ENCODE measurements at regions not wholly inside any gene's neighbourhood (a gene's known extent, or its start where the extent isn't known, plus 50 kb on each side); places are given as distances from the start of the nearest gene placed in this dataset.

- TF ChIP-seq POLR2A (IDR thresholded peaks at IDR 0.05; ENCODE audit: low read depth, low read length) (no peak), JUN (IDR thresholded peaks at IDR 0.05; ENCODE audit: borderline replicate concordance, insufficient read depth, insufficient read length, low read depth) (no peak)
- TF ChIP-seq, protein P1, sequence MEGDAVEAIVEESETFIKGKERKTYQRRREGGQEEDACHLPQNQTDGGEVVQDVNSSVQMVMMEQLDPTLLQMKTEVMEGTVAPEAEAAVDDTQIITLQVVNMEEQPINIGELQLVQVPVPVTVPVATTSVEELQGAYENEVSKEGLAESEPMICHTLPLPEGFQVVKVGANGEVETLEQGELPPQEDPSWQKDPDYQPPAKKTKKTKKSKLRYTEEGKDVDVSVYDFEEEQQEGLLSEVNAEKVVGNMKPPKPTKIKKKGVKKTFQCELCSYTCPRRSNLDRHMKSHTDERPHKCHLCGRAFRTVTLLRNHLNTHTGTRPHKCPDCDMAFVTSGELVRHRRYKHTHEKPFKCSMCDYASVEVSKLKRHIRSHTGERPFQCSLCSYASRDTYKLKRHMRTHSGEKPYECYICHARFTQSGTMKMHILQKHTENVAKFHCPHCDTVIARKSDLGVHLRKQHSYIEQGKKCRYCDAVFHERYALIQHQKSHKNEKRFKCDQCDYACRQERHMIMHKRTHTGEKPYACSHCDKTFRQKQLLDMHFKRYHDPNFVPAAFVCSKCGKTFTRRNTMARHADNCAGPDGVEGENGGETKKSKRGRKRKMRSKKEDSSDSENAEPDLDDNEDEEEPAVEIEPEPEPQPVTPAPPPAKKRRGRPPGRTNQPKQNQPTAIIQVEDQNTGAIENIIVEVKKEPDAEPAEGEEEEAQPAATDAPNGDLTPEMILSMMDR (IDR thresholded peaks at IDR 0.05; ENCODE audit: extremely low read depth in 1 of 2, insufficient read depth in 1 of 2, low read depth in 1 of 2, low read length in 2 of 2): no peak
Measured at GRCh38 chr5:4226565-4226964, 630.9 kb downstream of the IRX1 start.
